Activated T-cell treated with anti-CD3 and anti-CD28 coated beads, Interleukin-2, amount 50 U/mL, for 72 hours (primary cell): ENCODE measurements at regions not wholly inside any gene's neighbourhood (a gene's known extent, or its start where the extent isn't known, plus 50 kb on each side); places are given as distances from the start of the nearest gene placed in this dataset.

Experiments used
- ATAC-seq, 2 donors: fragments of 150-1000 bp; cut with Tn5 transposase; replicated peaks in 1 of 2; 2 replicates each; pipeline ENCODE4 v1.10.0; 2021; ENCODE audit warnings: moderate library complexity in 2 of 2, mild to moderate bottlenecking in 1 of 2
- DNase-seq, 2 donors: peaks; one replicate each; pipeline ENCODE4 v3.0.0; 2021 to 2022; ENCODE audit warnings: mixed read lengths in 1 of 2
- H3K27ac Mint-ChIP-seq: one replicate; pipeline ENCODE4 v1.8.0; 2022; ENCODE audit warnings: mild to moderate bottlenecking, moderate library complexity, mixed read lengths
- H3K27me3 Mint-ChIP-seq: one replicate; pipeline ENCODE4 v1.8.0; 2022; ENCODE audit warnings: low read depth, mixed read lengths
- H3K36me3 Mint-ChIP-seq, 2 donors: one replicate each; pipeline ENCODE4 v1.8.0; 2022; ENCODE audit warnings: mixed read lengths in 2 of 2, mild to moderate bottlenecking in 1 of 2; ENCODE audit not compliant: insufficient read depth in 2 of 2
- H3K4me1 Mint-ChIP-seq: one replicate; pipeline ENCODE4 v1.8.0; 2022; ENCODE audit warnings: low read depth, mixed read lengths
- H3K4me3 Mint-ChIP-seq, 2 donors: one replicate each; pipeline ENCODE4 v1.8.0; 2022; ENCODE audit warnings: mild to moderate bottlenecking in 2 of 2, mixed read lengths in 2 of 2, moderate library complexity in 2 of 2
- H3K9me3 Mint-ChIP-seq, 2 donors: one replicate each; pipeline ENCODE4 v1.8.0; 2022; ENCODE audit warnings: mixed read lengths in 2 of 2

- Mint-ChIP-seq H3K27me3 (peaks cover 17% of the 10 kb centered on the region), H3K36me3 (no peaks in the 10 kb centered on the region), H3K27ac (no peak overlapping the region), H3K4me3 (no peak overlapping the region), H3K4me1 (no peaks in the 10 kb centered on the region), H3K9me3 (no peaks in the 10 kb centered on the region)
- ATAC-seq (no peak), DNase-seq (no peak)
Measured at GRCh38 chr1:8267307-8267706, 50.6 kb upstream of the SLC45A1 start.

GRCh38 chr1:8266436-8267165 lies 51.3 kb upstream of the SLC45A1 start:
- H3K36me3 Mint-ChIP-seq = no peaks in the 10 kb centered on the region
- ATAC-seq = no peak
- no peak overlapping the region for H3K27ac Mint-ChIP-seq
- DNase-seq = no peak
- no peak overlapping the region for H3K4me3 Mint-ChIP-seq
- H3K27me3 Mint-ChIP-seq = peaks cover 17% of the 10 kb centered on the region
- H3K9me3 Mint-ChIP-seq = no peaks in the 10 kb centered on the region
- H3K4me1 Mint-ChIP-seq = no peaks in the 10 kb centered on the region

GRCh38 chr1:8263791-8264190 lies 54.1 kb upstream of the SLC45A1 start:
- H3K27ac Mint-ChIP-seq = no peak overlapping the region
- no peaks in the 10 kb centered on the region for H3K4me1 Mint-ChIP-seq
- H3K9me3 Mint-ChIP-seq = no peaks in the 10 kb centered on the region
- ATAC-seq (no peak), DNase-seq (no peak)
- H3K27me3 Mint-ChIP-seq = peaks cover 10% of the 10 kb centered on the region
- H3K36me3 Mint-ChIP-seq = no peaks in the 10 kb centered on the region
- H3K4me3 Mint-ChIP-seq = no peak overlapping the region

GRCh38 chr1:8261398-8261762 lies 56.5 kb upstream of the SLC45A1 start:
- Mint-ChIP-seq H3K27me3 (no peaks in the 10 kb centered on the region), H3K9me3 (no peaks in the 10 kb centered on the region), H3K27ac (no peak overlapping the region), H3K4me1 (no peaks in the 10 kb centered on the region), H3K4me3 (no peak overlapping the region), H3K36me3 (no peaks in the 10 kb centered on the region)
- no peak for ATAC-seq
- no peak for DNase-seq

GRCh38 chr1:8259498-8260290 lies 58.2 kb upstream of the SLC45A1 start:
- ATAC-seq (no peak), DNase-seq (no peak)
- no peaks in the 10 kb centered on the region for H3K27me3 Mint-ChIP-seq
- no peak overlapping the region for H3K4me3 Mint-ChIP-seq
- H3K36me3 Mint-ChIP-seq = no peaks in the 10 kb centered on the region
- no peaks in the 10 kb centered on the region for H3K4me1 Mint-ChIP-seq
- H3K9me3 Mint-ChIP-seq = no peaks in the 10 kb centered on the region
- H3K27ac Mint-ChIP-seq = no peak overlapping the region

GRCh38 chr1:8257621-8258020 lies 60.3 kb upstream of the SLC45A1 start:
- no peaks in the 10 kb centered on the region for H3K4me1 Mint-ChIP-seq
- H3K4me3 Mint-ChIP-seq = no peak overlapping the region
- ATAC-seq = no peak
- DNase-seq = no peak
- H3K27me3 Mint-ChIP-seq = no peaks in the 10 kb centered on the region
- no peaks in the 10 kb centered on the region for H3K36me3 Mint-ChIP-seq
- no peak overlapping the region for H3K27ac Mint-ChIP-seq
- H3K9me3 Mint-ChIP-seq = no peaks in the 10 kb centered on the region

GRCh38 chr1:8256321-8256720 lies 61.6 kb upstream of the SLC45A1 start:
- Mint-ChIP-seq H3K36me3 (no peaks in the 10 kb centered on the region), H3K4me3 (no peak overlapping the region), H3K27ac (no peak overlapping the region), H3K9me3 (no peaks in the 10 kb centered on the region), H3K4me1 (no peaks in the 10 kb centered on the region), H3K27me3 (no peaks in the 10 kb centered on the region)
- ATAC-seq (no peak), DNase-seq (no peak)

- H3K27ac Mint-ChIP-seq = no peak overlapping the region
- no peak overlapping the region for H3K4me3 Mint-ChIP-seq
- no peaks in the 10 kb centered on the region for H3K27me3 Mint-ChIP-seq
- no peaks in the 10 kb centered on the region for H3K9me3 Mint-ChIP-seq
- no peaks in the 10 kb centered on the region for H3K4me1 Mint-ChIP-seq
- DNase-seq = no peak
- no peaks in the 10 kb centered on the region for H3K36me3 Mint-ChIP-seq
- ATAC-seq = no peak
Measured at GRCh38 chr1:8255712-8256111, 62.2 kb upstream of the SLC45A1 start.

- Mint-ChIP-seq H3K4me3 (no peak overlapping the region), H3K9me3 (no peaks in the 10 kb centered on the region), H3K27me3 (no peaks in the 10 kb centered on the region), H3K4me1 (peaks cover 9% of the 10 kb centered on the region), H3K27ac (no peak overlapping the region), H3K36me3 (no peaks in the 10 kb centered on the region)
- no peak for ATAC-seq
- no peak for DNase-seq
Measured at GRCh38 chr1:8252266-8252951, 65.5 kb upstream of the SLC45A1 start.

- H3K27ac Mint-ChIP-seq = no peak overlapping the region
- no peak overlapping the region for H3K4me3 Mint-ChIP-seq
- H3K9me3 Mint-ChIP-seq = no peaks in the 10 kb centered on the region
- H3K27me3 Mint-ChIP-seq = no peaks in the 10 kb centered on the region
- DNase-seq (no peak), ATAC-seq (no peak)
- no peaks in the 10 kb centered on the region for H3K36me3 Mint-ChIP-seq
- peaks cover 9% of the 10 kb centered on the region for H3K4me1 Mint-ChIP-seq
Measured at GRCh38 chr1:8251635-8252034, 66.3 kb upstream of the SLC45A1 start.

- Mint-ChIP-seq H3K36me3 (no peaks in the 10 kb centered on the region), H3K27ac (no peak overlapping the region), H3K4me3 (no peak overlapping the region), H3K9me3 (no peaks in the 10 kb centered on the region), H3K4me1 (peaks cover 9% of the 10 kb centered on the region), H3K27me3 (no peaks in the 10 kb centered on the region)
- DNase-seq (no peak), ATAC-seq (no peak)
Measured at GRCh38 chr1:8249838-8250237, 68.1 kb upstream of the SLC45A1 start.

- DNase-seq = no peak
- Mint-ChIP-seq H3K36me3 (no peaks in the 10 kb centered on the region), H3K27ac (no peak overlapping the region), H3K9me3 (no peaks in the 10 kb centered on the region), H3K4me3 (no peak overlapping the region), H3K27me3 (no peaks in the 10 kb centered on the region), H3K4me1 (peaks cover 9% of the 10 kb centered on the region)
- no peak for ATAC-seq
Measured at GRCh38 chr1:8247811-8248436, 70.0 kb upstream of the SLC45A1 start.

- no peak for DNase-seq
- H3K9me3 Mint-ChIP-seq = no peaks in the 10 kb centered on the region
- no peak overlapping the region for H3K4me3 Mint-ChIP-seq
- no peak for ATAC-seq
- no peaks in the 10 kb centered on the region for H3K36me3 Mint-ChIP-seq
- H3K27me3 Mint-ChIP-seq = peaks cover 8% of the 10 kb centered on the region
- no peak overlapping the region for H3K27ac Mint-ChIP-seq
- H3K4me1 Mint-ChIP-seq = no peaks in the 10 kb centered on the region
Measured at GRCh38 chr1:8244304-8244703, 73.6 kb upstream of the SLC45A1 start.
